ENCODE measurements at regions not wholly inside any gene's neighbourhood (a gene's known extent, or its start where the extent isn't known, plus 50 kb on each side); places are given as distances from the start of the nearest gene placed in this dataset.

- Histone ChIP-seq H3K27me3 (no peaks in the 10 kb centered on the region), H3K27ac (peak overlapping the region in 2 of 5 donors; percentile 55 to 56), H3K36me3 (replicated peaks in 1 of 2) (no peaks in the 10 kb centered on the region), H3K4me1 (replicated peaks in 1 of 2) (peaks cover 0 to 7% of the 10 kb centered on the region in 2 donors), H3K9me3 (replicated peaks in 1 of 3) (no peaks in the 10 kb centered on the region), H3K4me3 (no peak overlapping the region)
- WGBS, 4 donors = 57 to 72% (median 69%) methylated on average over 8 of the region's 8 CpGs
- DNase-seq = no peak
- TF ChIP-seq CTCF (IDR thresholded peaks at IDR 0.05) (no peak), POLR2A (IDR thresholded peaks at IDR 0.05) (no peak)
- intact Hi-C loops (cut with DNase I) = no loop called here
These were observed 396.5 kb upstream of the NPVF start for GRCh38 chr7:25624833-25625232.

- no peak for DNase-seq
- Histone ChIP-seq H3K4me1 (replicated peaks in 1 of 2) (peaks cover 0 to 4% of the 10 kb centered on the region in 2 donors), H3K9me3 (replicated peaks in 1 of 3) (no peaks in the 10 kb centered on the region), H3K4me3 (no peak overlapping the region), H3K36me3 (replicated peaks in 1 of 2) (no peaks in the 10 kb centered on the region), H3K27me3 (no peaks in the 10 kb centered on the region), H3K27ac (peak overlapping the region in 2 of 5 donors; percentile 55 to 56)
- no peak for TF ChIP-seq POLR2A (IDR thresholded peaks at IDR 0.05)
- 33 to 53% (median 47%) methylated on average over 5 of the region's 5 CpGs for WGBS, 4 donors
- intact Hi-C loops (cut with DNase I) = no loop called here
These were observed 397.2 kb upstream of the NPVF start for GRCh38 chr7:25625306-25625992.

- DNase-seq = no peak
- no peak overlapping the region for H3K4me3 ChIP-seq
- no peaks in the 10 kb centered on the region for H3K4me1 ChIP-seq (replicated peaks in 1 of 2)
- H3K27ac ChIP-seq = no peak overlapping the region
- H3K36me3 ChIP-seq (replicated peaks in 1 of 2) = no peaks in the 10 kb centered on the region
- intact Hi-C loops (cut with DNase I) = no loop called here
- WGBS, 4 donors = 71 to 79% (median 77%) methylated on average over 4 of the region's 4 CpGs
- TF ChIP-seq CTCF (IDR thresholded peaks at IDR 0.05) (no peak), POLR2A (IDR thresholded peaks at IDR 0.05) (no peak)
- no peaks in the 10 kb centered on the region for H3K27me3 ChIP-seq
- H3K9me3 ChIP-seq (replicated peaks in 1 of 3) = no peaks in the 10 kb centered on the region
These were observed 398.3 kb upstream of the NPVF start for GRCh38 chr7:25626451-25627131.

- no peak overlapping the region for H3K27ac ChIP-seq
- WGBS, 4 donors = 60 to 85% (median 75%) methylated on average over 3 of the region's 3 CpGs
- no peaks in the 10 kb centered on the region for H3K9me3 ChIP-seq (replicated peaks in 1 of 3)
- no peaks in the 10 kb centered on the region for H3K4me1 ChIP-seq (replicated peaks in 1 of 2)
- no peak overlapping the region for H3K4me3 ChIP-seq
- DNase-seq = no peak
- no peaks in the 10 kb centered on the region for H3K27me3 ChIP-seq
- TF ChIP-seq POLR2A (IDR thresholded peaks at IDR 0.05) (no peak), CTCF (IDR thresholded peaks at IDR 0.05) (no peak)
- H3K36me3 ChIP-seq (replicated peaks in 1 of 2) = no peaks in the 10 kb centered on the region
- intact Hi-C loops (cut with DNase I) = no loop called here
These were observed 400.2 kb upstream of the NPVF start for GRCh38 chr7:25628446-25628845.

Measured in adrenal gland (tissue), 9 donors.